ENCODE measurements at regions not wholly inside any gene's neighbourhood (a gene's known extent, or its start where the extent isn't known, plus 50 kb on each side); places are given as distances from the start of the nearest gene placed in this dataset.

- TF ChIP-seq CTCF (IDR thresholded peaks at IDR 0.05) = no peak
- no peak overlapping the region for H3K4me3 ChIP-seq
- H3K27ac ChIP-seq = no peak overlapping the region
- peak; percentile 19 for DNase-seq (ENCODE audit: low spot score)
Observed at GRCh38 chr22:48908547-48908946, 919.1 kb downstream of the BRD1 start.

- H3K27ac ChIP-seq = no peak overlapping the region
- no peak for TF ChIP-seq CTCF (IDR thresholded peaks at IDR 0.05)
- DNase-seq (ENCODE audit: low spot score) = peak; percentile 29
- H3K4me3 ChIP-seq = no peak overlapping the region
Observed at GRCh38 chr22:48907591-48907990, 920.1 kb downstream of the BRD1 start.

DNA sequence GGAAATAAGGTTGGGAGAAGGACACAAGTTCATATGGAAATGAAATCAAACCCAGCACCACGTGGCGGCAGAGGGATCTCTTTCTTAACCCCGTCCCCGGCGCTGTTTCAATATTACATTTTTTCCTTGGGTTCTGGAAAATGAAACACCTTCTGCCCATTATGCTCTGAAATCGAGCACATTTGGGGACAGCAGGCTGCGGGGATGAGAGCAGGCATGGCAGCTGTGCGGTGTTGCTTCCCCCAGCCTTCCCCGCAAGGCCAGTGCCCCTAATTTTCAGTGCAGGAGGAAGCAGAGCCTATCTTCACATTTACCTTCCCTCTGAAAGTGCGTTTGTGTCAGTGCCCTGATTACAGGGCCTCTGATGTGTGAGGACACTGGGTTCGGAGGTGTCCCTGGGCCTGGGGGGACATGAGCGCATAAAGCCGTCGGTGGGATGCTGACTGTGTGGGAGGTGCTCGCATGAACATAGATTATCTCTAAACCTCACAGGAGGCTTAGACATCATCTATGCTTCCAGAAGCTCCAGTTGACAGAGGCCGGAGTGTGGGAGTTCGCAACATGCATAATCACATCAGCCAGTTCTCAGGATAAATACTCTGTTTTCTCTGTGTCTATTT lies 921.3 kb downstream of the BRD1 start:
- DNase-seq (ENCODE audit: low spot score) = peak; percentile 40
- no peak overlapping the region for H3K27ac ChIP-seq
- TF ChIP-seq CTCF (IDR thresholded peaks at IDR 0.05) = no peak
- H3K4me3 ChIP-seq = no peak overlapping the region

- TF ChIP-seq CTCF (IDR thresholded peaks at IDR 0.05) = no peak
- no peak overlapping the region for H3K4me3 ChIP-seq
- peak; percentile 68 for DNase-seq (ENCODE audit: low spot score)
- H3K27ac ChIP-seq = no peak overlapping the region
Observed at GRCh38 chr22:48905206-48905975, 922.3 kb downstream of the BRD1 start.

DNA sequence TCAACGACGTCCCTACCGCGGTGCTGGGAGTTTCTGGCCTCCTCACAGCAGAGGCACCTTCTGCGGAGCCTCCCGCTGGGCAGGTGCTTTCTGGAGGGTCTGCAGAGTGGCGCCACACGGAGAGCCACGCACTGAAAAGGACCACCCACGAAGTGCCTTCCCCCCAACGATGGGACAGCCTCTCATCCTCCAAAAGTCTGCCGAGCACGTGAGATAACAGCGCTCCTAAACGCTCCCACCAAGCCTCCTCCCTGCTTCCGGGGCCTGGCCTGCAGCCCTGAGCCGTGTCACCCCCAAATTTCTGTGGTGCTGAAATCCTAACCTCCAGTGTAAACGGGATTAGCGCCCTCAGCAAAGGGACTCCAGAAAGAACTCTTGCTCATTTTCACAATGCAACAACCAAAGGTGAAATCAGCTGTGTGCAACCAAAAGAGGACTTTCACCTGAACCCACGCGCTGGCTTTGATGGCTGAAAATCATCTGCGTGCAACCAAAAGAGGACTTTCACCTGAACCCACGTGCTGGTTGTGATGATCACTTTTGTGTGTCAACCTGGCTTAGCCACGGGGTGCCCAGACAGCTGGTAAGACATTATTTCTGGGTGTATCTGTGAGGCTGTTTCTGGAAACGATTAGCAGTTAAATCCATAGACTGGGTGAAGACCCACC lies 924.6 kb downstream of the BRD1 start:
- Histone ChIP-seq H3K27ac (no peak overlapping the region), H3K4me3 (no peak overlapping the region)
- no peak for TF ChIP-seq CTCF (IDR thresholded peaks at IDR 0.05)
- DNase-seq (ENCODE audit: low spot score) = peak; percentile 31

GRCh38 chr22:48902001-48902869 lies 925.4 kb downstream of the BRD1 start:
- DNase-seq (ENCODE audit: low spot score) = no peak
- H3K4me3 ChIP-seq = no peak overlapping the region
- no peak overlapping the region for H3K27ac ChIP-seq
- no peak for TF ChIP-seq CTCF (IDR thresholded peaks at IDR 0.05)
